Ovary (tissue), 7 donors: ENCODE measurements at regions not wholly inside any gene's neighbourhood (a gene's known extent, or its start where the extent isn't known, plus 50 kb on each side); places are given as distances from the start of the nearest gene placed in this dataset.
A peak's percentile ranks its signal among the peaks of the same experiment; 100 is the strongest.

Experiments used
- DNase-seq, 5 donors: peaks; one replicate each; pipeline ENCODE4 v3.0.0-alpha.2; 2019 to 2020
- H3K27ac ChIP-seq, 2 donors: fragments of 200-600 bp; one replicate each; pipeline versions ENCODE4 v1.5.1 to v1.8.0; 2019 to 2022
- H3K27me3 ChIP-seq: fragments of 200-600 bp; one replicate; pipeline ENCODE4 v1.8.0; 2022
- H3K36me3 ChIP-seq: fragments of 200-600 bp; sonication (generic); one replicate; pipeline ENCODE4 v1.5.1; 2019
- H3K4me1 ChIP-seq: one replicate; pipeline ENCODE4 v1.8.1; 2013; ENCODE audit warnings: mild to moderate bottlenecking, moderate library complexity; ENCODE audit not compliant: insufficient read depth
- H3K4me3 ChIP-seq: fragments of 200-600 bp; sonication (generic); one replicate; pipeline ENCODE4 v1.5.1; 2017
- H3K9me3 ChIP-seq, 2 donors: fragments of 200-600 bp in 1 of 2; sonication (generic) in 1 of 2; one replicate each; pipeline versions ENCODE4 v1.5.1 to v1.8.1; 2013 to 2019; ENCODE audit warnings: mild to moderate bottlenecking in 1 of 2, moderate library complexity in 1 of 2
- CTCF ChIP-seq, 3 donors: fragments of 450-650 bp in 2 of 3; fragments of 200-600 bp in 1 of 3; IDR thresholded peaks; one replicate each; pipeline versions ENCODE4 v1.5.1 to v1.8.0; 2016 to 2022; ENCODE audit warnings: antibody characterized with exemption in 3 of 3, mild to moderate bottlenecking in 1 of 3
- EP300 ChIP-seq: sonication (generic); formaldehyde crosslinking; IDR thresholded peaks from one replicate; pipeline ENCODE4 v1.6.1; 2017; ENCODE audit warnings: antibody characterized with exemption
- POLR2A ChIP-seq: fragments of 450-650 bp; IDR thresholded peaks from one replicate; pipeline ENCODE4 v1.6.1; 2017; ENCODE audit warnings: antibody characterized with exemption, mild to moderate bottlenecking, moderate library complexity
- WGBS, 3 donors: extraction: QIAGEN DNeasy Blood & Tissue Kit in 1 of 3; methylation state at CpG; one replicate each; pipeline versions ENCODE4 v1.1.5 to v1.1.7; 2013 to 2017; 5-methylcytosine and 5-hydroxymethylcytosine counted together
- intact Hi-C, 4 donors: fragments of 100-400 bp; cut with DNase I; formaldehyde crosslinking; loops; one replicate each; pipeline versions ENCODE4 v1.11.0 to v1.15.1; 2022 to 2023
- donor health status: DM: no; HTN: no; CAD: no; lungs with moderate emphysema.
- donor health status: DM: no; HTN: no; CAD: no.
- donor health status: Bipolar disorder and iron deficiency.
- donor health status: DM: no; HTN: no; CAD: no.
- donor health status: DM: yes; HTN: yes; CAD: no.

- 93 to 96% (median 96%) methylated on average over 6 of the region's 6 CpGs for WGBS, 3 donors
- no peak for DNase-seq
- Histone ChIP-seq H3K9me3 (no peaks in the 10 kb centered on the region), H3K27ac (no peak overlapping the region), H3K36me3 (no peaks in the 10 kb centered on the region), H3K4me3 (no peak overlapping the region), H3K27me3 (no peaks in the 10 kb centered on the region), H3K4me1 (no peaks in the 10 kb centered on the region)
- no peak for TF ChIP-seq POLR2A
- no peak for TF ChIP-seq EP300
- no peak for TF ChIP-seq CTCF (IDR thresholded peaks at IDR 0.05)
- intact Hi-C loops, result no loop called here
These were observed 1791.1 kb downstream of the MAT2B start for GRCh38 chr5:165296401-165297130.

GRCh38 chr5:165304193-165304827, 1798.9 kb downstream of the MAT2B start:
- DNase-seq, result no peak
- Histone ChIP-seq H3K4me3 (no peak overlapping the region), H3K4me1 (peaks cover 6% of the 10 kb centered on the region), H3K36me3 (no peaks in the 10 kb centered on the region), H3K27ac (peak overlapping the region in 1 of 2 donors; percentile 44), H3K9me3 (no peaks in the 10 kb centered on the region), H3K27me3 (no peaks in the 10 kb centered on the region)
- WGBS, 3 donors, result 27 to 40% (median 35%) methylated on average over 6 of the region's 6 CpGs
- TF ChIP-seq CTCF (IDR thresholded peaks at IDR 0.05), result no peak
- intact Hi-C loops, result no loop called here

GRCh38 chr5:165305596-165305995, 1800.2 kb downstream of the MAT2B start:
- Histone ChIP-seq H3K36me3 (no peaks in the 10 kb centered on the region), H3K9me3 (no peaks in the 10 kb centered on the region), H3K4me3 (no peak overlapping the region), H3K4me1 (peaks cover 6% of the 10 kb centered on the region), H3K27me3 (no peaks in the 10 kb centered on the region), H3K27ac (peak overlapping the region in 1 of 2 donors; percentile 54)
- no peak for DNase-seq
- no peak for TF ChIP-seq POLR2A
- TF ChIP-seq CTCF (IDR thresholded peaks at IDR 0.05), result no peak
- TF ChIP-seq EP300, result no peak
- intact Hi-C loops, result no loop called here
- WGBS, 3 donors, result 7 to 21% (median 9%) methylated on average over 6 of the region's 6 CpGs

- Histone ChIP-seq H3K9me3 (no peaks in the 10 kb centered on the region), H3K27ac (no peak overlapping the region), H3K27me3 (no peaks in the 10 kb centered on the region), H3K4me1 (peaks cover 2% of the 10 kb centered on the region), H3K36me3 (no peaks in the 10 kb centered on the region), H3K4me3 (no peak overlapping the region)
- no peak for DNase-seq
- no peak for TF ChIP-seq EP300
- WGBS, 3 donors, result 88 to 91% (median 89%) methylated on average over 3 of the region's 3 CpGs
- intact Hi-C loops, result no loop called here
These were observed 1804.0 kb downstream of the MAT2B start for GRCh38 chr5:165309446-165309845.

GRCh38 chr5:165310031-165310430, 1804.6 kb downstream of the MAT2B start:
- Histone ChIP-seq H3K9me3 (no peaks in the 10 kb centered on the region), H3K4me3 (no peak overlapping the region), H3K27ac (no peak overlapping the region), H3K27me3 (no peaks in the 10 kb centered on the region), H3K36me3 (no peaks in the 10 kb centered on the region), H3K4me1 (peaks cover 2% of the 10 kb centered on the region)
- TF ChIP-seq POLR2A (no peak), CTCF (IDR thresholded peaks at IDR 0.05) (no peak), EP300 (no peak)
- WGBS, 3 donors, result 89 to 95% (median 92%) methylated on average over 2 of the region's 2 CpGs
- intact Hi-C loops, result no loop called here
- DNase-seq, result no peak
